ENCODE measurements at regions not wholly inside any gene's neighbourhood (a gene's known extent, or its start where the extent isn't known, plus 50 kb on each side); places are given as distances from the start of the nearest gene placed in this dataset.
A peak's percentile ranks its signal among the peaks of the same experiment; 100 is the strongest.

DNA sequence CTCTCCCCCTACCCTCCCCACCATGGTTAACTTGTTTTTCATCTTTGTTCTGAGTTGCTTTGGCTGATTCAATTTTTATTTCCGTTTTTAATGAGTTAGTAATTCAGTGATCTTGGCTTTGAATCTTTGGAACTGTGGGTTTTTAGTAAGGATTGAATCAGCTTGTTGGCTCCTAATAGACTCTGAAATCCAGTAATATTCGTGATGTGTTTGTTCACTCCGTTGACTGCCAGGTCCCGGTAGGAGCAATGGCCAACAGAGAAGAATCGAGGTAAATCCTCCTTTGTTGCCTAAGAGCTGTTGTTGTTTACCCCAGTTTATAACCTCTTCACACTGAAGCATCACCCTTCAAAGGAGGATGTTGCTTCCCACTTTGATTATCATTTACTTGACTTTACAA lies 92.7 kb downstream of the PCSK1 start:
- DNase-seq = no peak

DNA sequence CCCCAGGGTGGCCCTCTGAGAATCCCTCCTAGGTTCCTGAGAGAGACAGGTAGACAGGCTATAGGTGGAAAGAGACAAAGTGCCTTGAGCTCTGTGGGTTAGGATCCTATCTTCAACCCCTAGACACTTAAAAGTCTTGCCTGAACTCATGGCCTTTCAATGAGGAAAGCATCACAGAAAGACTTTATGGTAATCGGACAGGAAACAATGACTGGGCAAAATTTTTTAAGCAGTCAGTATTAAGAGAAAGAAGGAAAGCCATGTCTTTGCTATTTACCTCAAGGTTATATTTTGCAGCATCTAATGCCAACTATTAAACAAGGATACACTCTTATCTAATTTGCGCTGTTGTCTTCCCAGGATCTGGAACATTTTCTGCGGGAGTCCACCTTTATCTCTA lies 93.2 kb downstream of the PCSK1 start:
- DNase-seq = no peak

- DNase-seq = no peak
Observed at GRCh38 chr5:96338624-96339415, 94.2 kb downstream of the PCSK1 start.

DNA sequence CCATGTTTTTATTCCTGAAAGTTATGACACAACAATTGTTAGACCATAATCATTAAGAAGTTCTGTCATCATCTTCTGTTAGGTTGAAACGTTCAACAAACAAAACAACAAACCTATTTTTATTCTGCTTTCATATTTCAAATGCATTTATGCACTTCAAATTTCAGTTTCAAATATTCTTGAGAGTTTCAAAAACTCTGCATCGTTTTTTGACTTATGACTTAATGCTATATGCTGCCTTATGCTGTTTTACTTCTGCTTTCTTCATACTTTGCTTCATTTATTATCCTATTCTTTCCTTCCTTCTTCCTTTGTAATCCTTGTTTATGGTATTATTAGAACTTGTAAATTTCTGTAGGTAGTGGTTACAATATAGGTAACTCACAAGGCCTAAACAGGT lies 95.0 kb downstream of the PCSK1 start:
- DNase-seq = no peak

DNA sequence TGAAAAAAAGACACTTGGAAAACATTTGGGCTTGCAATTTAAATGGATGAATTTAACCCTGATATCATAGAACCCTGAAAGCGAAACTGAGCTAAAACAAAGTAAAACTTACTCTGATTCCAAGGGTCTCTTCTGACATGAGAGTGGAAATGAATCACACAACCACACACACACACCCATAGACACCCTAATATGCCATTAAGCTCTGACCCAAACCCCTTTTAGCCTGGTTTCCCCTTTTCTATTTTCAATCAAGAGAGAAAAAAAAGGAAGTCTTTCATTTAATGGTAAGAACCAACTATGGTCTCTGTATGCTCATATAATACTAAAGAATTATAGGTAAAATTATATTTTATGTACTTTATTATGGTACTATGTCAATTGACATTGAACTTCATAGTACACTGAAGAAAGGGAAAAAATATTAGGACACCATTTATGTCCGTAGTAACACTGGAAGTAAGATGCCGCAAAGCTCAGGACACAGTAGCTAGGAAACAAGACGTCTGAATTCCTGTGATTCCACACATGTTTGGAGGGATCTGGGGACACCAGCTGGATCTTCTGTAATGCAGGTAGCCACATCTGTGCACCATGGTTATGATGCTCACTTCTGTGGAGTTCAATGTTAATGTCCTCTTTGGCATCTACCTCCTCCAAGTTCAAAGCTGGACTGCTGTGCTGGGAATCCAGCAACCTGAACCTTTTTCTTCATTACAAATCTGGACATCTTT lies 95.8 kb downstream of the PCSK1 start:
- no peak for DNase-seq

GRCh38 chr5:96336351-96336985 lies 96.6 kb downstream of the PCSK1 start:
- peak; percentile 62 for DNase-seq

GRCh38 chr5:96335873-96336272 lies 97.2 kb downstream of the PCSK1 start:
- no peak for DNase-seq

- DNase-seq = no peak
Observed at GRCh38 chr5:96333391-96333790, 99.7 kb downstream of the PCSK1 start.

GRCh38 chr5:96332535-96333366 lies 100.3 kb downstream of the PCSK1 start:
- no peak for DNase-seq

- DNase-seq = no peak
Observed at GRCh38 chr5:96331681-96332361, 101.2 kb downstream of the PCSK1 start.

DNA sequence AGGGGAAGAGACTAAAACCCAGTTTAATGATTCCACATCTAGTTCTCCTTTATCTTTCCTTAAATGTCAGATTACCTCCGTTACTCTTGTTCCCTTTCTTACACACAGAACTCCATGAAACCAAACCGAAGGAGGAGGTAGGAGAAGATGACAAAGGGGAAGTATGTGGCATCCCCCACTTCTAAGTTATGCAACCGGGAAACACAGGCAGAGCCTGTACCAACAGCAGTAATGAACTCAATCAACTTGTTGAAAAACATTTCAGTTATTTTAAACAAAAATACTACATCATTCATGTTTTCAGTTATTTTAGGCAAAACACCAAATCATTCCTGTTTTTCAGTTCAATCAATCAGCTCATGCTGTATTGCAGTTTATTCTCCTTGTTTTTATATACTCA lies 101.8 kb downstream of the PCSK1 start:
- no peak for DNase-seq

DNA sequence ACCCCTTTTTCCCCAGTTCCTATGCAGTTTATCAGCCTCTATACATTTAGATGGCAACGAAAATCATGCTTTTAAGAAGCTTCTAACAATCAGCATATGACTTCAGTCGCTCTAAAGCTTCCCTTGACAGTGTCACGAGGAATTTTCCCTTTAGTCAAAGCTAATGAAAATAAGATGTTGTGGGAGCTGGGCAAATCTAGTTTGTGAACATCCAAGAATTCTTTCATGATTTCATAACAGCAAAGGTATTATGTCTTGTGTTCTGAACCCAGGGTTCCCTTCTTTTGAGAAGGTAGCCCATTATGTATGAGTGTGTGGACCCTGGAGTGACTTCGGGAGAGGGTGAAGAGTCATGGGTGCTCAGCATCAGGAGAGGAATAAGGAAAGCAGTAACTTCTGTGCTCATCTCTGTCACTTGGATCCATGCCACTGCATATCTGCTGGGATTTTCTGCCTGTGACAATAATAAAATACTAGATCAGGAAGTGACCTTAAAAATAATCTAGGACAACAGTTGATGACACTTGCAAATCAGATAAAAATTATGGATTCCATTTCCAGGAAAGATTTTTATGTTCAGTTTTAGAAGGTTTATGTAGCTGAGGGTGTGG lies 102.4 kb downstream of the PCSK1 start:
- no peak for DNase-seq

GRCh38 chr5:96329886-96330529 lies 103.0 kb downstream of the PCSK1 start:
- no peak for DNase-seq

GRCh38 chr5:96329289-96329688 lies 103.8 kb downstream of the PCSK1 start:
- no peak for DNase-seq

DNA sequence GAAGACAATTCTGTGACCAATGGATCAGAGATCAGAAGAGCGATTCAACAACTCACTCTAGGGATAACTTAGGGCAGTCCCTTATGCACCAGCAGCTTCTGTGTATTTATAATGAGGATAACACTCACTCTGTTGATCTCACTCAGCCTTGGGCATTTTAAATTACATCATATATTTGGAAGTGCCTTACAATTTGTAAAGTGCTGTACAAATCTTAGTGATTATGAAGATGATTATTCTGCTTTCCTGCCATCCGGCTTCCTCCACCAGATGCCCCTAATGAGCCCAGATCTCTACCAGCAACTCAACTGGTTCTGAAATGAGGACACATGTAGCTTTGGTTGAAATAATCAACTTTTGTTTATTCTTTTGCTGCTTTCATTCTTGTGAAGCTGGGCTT lies 105.3 kb downstream of the PCSK1 start:
- no peak for DNase-seq

DNA sequence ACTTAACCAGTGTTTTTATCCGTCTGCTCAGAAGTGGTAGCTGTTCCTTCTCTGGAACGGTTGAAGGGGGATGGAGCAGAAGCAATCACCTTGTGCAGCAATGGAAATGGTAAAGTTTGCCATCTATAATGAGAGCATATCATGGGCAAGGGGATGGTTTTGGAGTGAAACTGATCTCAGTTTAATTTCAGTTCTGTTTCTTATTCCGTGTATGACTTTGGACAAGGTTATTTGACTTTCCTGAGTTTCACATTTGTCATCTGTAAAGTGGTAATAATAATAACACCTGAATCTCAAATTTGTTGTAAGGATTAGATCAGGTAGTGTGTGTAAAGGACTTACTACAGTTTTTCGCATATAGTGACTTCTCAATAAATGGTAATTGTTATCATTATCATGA lies 106.1 kb downstream of the PCSK1 start:
- no peak for DNase-seq

- no peak for DNase-seq
Observed at GRCh38 chr5:96324708-96325107, 108.3 kb downstream of the PCSK1 start.

DNA sequence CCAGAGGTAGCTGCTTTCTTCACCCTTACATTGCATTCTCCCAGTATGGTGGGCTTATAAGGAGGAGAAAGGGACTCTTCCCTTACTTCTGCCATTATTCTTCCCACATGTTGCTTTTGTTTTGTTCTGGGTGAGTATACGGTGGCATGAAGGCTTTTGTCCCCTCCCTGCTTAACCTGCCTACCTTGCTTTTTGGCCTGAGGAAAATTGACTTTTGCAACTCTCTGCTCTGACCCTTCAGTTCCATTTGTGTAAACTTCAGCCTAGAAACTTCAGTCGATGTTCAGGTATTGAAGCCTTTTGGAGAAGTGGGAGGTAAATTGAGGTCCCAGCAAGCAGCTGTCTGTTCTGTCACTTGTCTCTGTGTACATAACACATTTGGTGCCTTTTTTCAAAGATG lies 110.2 kb downstream of the PCSK1 start:
- no peak for DNase-seq

GRCh38 chr5:96322217-96322616 lies 110.8 kb downstream of the PCSK1 start:
- no peak for DNase-seq

GRCh38 chr5:96321345-96321744 lies 111.7 kb downstream of the PCSK1 start:
- DNase-seq = no peak

DNA sequence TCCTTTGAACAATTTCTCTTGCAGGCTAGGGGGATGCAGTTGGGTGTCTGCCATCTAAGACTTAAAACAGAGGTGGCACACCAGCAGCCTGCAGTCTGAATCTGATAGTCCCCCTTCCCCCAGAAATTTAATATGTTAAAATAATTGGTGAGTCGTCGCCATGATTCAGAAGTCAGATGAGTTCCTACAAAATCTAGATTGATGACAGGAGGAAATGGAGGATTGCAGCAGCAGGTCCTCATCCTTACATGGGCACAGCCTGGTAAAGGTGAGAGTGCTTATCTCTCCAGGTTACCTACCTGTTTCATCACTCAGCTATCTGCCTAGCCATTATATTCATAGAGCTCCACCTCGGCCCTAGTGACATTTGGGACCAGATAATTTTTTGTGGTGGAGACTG lies 112.3 kb downstream of the PCSK1 start:
- no peak for DNase-seq
